ENCODE measurements at regions not wholly inside any gene's neighbourhood (a gene's known extent, or its start where the extent isn't known, plus 50 kb on each side); places are given as distances from the start of the nearest gene placed in this dataset.

DNA sequence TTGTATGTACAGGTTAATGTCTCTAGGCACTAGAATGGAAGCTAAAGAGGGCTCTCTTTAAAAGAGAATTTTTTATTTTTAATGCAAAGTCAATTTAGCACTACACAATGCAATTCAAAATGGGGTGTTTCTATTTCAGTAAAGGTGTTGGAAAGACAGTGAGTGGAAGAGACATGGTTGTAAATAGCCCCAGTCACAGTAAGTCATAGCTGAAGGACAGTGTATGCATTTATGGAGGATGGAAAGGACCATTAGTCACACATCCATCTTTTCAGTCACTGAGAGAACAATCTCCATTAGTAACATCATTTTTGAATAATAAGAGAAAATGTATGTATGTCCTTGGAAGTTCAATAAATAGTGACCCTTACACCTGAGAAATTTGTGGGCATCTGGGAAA lies 148.0 kb downstream of the PDHA2 start:
- DNase-seq: no peak

DNA sequence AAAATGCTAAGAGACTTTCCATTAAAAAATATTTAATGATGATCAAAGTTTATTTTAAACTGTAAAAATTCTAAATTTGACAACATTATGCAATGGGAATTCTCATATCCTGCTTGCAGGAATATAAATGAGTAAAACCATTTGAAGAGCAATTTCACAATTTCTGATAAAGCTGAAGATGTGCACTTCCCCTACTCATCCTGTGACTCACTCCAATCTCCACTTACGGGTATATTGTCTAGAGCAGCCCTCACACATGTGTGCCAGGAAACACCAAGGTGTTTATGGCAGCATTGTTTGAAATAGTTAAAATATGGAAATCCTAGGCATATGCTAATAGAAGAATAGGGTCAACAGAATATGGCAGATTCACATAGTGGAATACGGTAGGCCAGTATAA lies 158.4 kb downstream of the PDHA2 start:
- DNase-seq: no peak

DNA sequence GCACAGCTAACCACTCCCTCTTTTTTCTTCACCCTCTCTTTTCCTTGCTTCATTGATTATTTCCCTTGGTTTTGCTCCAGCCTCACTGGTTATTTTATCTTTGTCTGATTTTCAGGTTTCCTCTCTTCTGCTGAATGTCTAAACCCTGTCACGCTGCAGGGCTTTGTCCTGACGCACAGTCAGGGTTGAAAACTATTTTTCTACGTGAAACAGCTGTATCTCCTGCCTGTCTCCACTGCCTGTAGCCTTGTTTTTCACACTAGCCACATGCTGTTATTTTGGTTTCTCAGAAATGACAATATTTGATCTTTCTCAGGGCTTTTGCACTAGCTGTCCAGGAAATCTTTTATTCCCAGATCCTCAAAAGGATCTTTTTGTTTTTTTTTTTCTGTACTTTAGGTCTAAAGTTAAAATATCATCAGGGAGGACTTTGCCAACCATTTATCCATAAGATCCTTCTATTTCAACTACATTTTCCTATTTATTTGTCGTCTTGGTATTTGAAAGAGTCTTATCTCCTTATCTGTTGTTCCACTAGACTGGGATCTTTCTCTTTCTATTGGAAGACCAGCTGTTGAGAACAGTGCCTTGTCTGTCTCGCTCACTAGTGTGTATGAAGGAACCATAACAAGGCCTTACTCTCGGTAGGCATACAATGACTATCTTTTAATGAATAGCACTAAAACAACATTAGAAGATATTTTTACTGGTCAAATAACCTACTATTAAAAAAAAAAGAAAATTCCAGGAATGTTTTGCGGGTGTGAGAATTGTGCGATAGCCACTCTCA lies 164.3 kb downstream of the PDHA2 start:
- no peak for DNase-seq

DNA sequence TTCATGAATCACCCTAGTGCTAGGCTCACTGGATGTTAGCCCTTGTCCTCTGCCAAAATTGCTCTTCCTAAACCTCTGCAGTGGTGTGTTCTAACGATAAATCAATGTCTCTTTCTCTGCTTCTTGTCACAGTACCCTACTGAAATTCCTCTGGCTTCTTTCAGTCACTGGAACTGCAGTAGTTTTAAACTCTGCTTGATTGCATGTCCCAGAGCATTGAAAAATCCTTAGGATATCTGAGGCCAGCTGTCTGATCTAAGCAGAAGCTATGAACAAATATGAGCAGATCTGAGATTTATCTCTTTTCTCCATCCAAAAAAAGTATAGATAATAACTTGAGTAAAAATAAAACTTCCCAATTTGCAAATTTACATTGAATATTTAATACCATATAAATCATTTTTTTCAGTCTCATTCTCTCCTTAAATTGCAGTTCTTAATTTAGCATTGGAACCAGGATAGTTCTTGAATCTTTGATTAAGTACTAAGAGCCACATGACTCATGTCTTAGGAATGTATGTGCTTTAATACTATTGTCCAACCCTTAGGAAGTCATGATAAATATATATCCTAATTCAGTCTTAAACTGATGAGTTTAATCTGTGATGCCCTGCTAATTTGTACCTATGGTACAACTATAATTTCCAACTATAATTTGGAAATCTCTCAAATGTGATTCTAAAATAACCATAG lies 169.7 kb downstream of the PDHA2 start:
- DNase-seq: peak in 1 of 3 donors; percentile 2

DNA sequence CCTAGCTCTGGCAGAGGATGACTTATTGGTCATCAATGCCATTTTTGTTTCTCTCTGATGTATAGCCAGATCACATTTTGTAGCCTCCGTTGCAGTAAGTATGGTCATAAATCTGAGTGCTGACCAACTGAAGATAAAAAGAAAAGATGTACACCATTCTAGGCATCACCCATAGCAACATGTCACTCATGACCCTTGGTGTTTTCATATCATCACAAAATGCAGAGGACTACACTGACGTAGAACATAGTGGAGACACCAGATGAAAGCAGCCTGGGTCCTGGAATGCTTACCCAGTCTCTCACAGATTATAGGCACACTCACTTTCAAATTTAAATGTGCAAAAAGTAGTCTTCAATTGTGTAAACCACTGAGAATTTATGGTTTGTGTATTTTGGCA lies 172.8 kb downstream of the PDHA2 start:
- DNase-seq: no peak

DNA sequence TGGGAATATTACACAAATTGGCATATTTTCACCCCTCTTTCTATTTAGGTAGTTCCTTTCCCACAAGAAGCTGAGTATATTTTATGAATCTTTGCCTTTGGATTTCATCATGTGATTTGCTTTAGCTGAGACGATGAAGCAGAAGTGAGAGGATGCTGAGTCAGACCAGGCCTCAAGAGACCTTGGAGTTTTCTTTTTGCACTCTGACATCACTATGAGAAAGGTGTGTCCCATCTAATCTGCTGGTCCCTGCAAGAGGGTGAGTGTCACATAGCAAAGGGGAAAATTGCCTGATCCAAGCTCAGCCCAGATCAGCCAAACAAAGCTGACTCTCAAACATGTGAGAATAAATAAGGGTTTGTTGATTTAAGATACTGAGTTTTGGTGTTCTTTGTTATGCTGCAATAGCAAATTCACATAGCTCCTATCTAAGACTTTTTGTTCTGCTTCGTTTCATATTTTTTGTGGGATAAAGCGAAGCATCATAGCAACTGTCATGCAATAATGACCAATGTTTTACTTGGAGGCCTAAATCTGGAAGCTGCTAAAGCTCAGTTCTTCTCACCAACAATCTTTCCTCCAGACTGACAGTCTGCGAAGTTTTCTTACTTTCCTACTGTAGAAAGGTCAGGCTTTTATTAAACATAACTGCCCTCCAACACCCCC lies 176.9 kb downstream of the PDHA2 start:
- DNase-seq: peak in 1 of 3 donors; percentile 21

DNA sequence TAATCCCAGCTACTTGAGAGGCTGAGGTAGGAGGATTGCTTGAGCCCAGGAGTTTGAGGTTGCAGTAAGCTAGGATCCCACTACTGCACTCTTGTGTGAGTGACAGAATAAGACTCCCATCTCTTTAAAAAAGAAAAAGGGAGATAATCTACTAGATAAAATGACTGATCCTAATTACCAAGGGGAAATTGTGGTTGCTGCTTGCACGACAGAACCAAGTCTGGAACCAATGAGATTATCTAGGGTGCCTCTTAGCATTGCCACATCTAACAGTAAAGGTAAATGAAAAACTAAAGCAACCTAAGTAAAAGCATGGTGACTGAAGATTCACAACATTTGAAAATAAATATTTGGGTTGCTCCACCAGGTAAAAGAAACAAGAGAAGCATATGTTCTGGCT lies 185.1 kb downstream of the PDHA2 start:
- DNase-seq: no peak

DNA sequence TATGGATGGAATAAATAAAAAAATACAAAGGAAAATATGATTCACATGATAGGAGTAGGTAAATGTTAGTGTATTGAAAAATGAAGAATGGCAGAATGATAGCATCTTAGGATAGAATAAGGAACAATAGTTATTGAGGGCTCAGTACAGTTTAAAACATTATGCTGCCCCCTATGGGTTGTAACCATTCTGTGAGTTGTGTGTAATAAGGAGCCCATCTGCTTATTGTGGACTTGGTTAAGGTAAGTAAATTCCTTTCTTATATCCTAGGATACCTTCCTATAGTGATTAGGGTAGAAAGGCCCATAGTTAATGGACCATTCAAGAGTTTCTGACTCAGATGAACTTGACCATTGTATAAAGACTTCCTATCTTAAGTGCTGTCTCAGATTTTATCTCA lies 195.8 kb downstream of the PDHA2 start:
- no peak for DNase-seq

DNA sequence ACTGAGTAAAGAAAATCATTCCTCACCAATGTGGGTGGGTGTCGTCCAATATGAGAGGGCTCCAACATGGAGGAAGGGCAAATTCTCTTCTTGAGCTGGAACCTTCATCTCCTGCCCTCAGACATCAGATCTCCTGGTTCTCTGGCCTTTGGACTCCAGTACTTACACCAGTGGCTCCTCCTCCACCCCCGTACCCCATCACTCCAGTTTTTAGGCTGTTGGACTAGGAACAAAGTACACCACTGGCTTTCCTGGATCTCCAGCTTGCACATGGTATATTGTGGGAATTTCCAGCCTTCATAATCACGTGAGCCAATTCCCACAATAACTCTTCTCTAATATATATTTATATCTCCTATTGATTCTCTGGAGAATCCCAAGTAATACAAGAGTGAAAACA lies 196.9 kb downstream of the PDHA2 start:
- DNase-seq: no peak

DNA sequence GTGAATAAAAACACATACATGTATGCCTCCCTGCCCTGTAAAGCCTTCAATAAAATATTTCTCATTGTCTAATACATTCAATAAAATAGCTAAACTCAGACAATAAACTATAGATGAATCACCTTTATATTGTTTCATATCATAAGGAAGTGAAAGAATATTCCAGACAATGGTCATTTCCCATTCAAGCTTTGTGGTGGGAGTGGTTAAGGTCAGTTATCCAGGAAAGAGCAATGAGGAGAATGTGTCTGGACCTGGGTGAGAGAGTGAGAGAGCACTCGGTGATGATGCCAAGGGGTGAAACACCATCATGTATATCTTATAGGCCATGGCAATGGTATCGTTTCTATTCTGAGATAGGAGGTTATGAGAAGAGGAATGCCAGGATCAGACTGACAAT lies 197.8 kb downstream of the PDHA2 start:
- DNase-seq: no peak

DNA sequence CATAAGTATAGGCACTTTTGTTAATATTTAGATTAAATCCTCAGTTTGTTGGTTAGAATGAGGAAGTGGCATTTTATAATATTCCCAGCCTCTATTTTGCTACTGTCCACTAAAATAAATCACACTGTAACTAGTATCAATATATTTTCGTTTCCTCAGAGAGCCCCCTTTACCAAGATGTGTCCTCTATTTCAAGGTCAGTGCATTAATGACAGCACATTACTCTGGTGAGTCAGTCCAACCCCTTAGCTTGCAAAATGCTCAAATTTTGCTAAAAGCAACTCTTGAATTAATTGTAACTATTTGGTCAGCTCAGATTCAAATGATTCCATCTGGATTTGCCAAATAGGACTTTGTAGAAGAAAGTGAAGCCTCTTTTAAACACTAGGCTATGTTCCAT lies 199.3 kb downstream of the PDHA2 start:
- no peak for DNase-seq

DNA sequence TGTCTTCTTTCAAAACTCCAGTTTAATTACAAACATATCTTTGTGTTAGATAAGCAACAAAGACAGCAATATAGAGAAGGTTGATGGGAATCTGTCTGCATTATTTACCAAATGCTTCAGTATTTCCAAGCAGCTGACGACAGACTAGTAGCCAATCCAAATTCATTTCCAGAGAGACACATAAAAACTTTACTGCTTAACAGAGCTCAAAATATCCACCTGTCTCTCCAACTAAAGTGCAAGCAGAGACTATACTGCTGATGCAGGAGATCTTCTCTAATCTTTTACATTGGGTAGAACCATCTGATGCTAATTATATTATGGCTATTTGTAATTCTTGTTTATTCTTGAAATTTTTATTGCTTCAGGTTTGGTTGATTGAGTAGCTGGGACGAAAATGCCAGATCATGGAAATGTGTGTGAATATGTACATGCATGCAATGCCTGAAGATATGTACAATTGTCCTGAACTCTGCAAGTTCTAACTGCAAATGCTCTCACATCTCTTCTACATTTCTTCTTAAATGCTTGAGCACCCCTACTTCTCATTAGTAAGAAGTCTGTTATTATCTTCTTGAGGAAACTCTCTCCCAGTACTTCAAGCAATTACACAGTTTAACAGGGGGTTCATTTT lies 200.0 kb downstream of the PDHA2 start:
- peak in 1 of 3 donors; percentile 5 for DNase-seq

DNA sequence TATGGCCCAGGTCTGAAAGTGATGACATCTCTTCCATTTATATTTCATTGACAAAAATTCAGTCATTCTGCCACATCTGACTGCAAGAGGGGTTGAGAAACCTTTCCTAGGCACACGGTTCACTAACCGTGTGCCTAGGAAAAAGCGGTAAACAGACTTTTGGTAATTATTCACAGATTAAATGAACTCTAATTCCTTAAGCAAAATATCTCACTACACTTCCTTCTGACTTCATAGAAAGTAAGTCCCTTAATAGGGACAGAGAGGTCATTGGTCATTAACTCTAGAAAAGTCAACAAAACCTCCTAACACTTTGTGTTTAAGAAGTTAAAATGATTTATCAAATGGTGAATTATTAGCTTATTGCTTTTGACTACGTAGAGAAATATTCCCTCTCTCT lies 205.1 kb downstream of the PDHA2 start:
- no peak for DNase-seq

DNA sequence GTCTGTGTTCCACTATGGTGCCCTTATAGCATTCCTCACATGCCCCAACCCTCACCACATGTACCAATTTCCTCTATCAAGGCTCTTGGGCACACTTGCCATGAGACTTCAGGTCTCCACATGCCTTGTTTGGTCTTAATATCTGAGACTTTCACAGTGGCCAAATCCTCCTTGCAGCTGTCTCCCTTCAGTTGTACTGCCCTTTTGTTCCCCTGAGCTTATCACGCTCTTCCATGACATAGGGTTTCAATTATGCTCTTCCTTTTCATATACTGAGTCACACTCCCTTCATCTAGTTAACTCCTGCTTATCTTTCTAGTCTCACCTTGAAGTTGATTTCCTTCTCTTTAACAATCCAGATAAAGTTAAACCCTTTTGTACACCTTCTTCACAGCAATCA lies 212.9 kb downstream of the PDHA2 start:
- no peak for DNase-seq

DNA sequence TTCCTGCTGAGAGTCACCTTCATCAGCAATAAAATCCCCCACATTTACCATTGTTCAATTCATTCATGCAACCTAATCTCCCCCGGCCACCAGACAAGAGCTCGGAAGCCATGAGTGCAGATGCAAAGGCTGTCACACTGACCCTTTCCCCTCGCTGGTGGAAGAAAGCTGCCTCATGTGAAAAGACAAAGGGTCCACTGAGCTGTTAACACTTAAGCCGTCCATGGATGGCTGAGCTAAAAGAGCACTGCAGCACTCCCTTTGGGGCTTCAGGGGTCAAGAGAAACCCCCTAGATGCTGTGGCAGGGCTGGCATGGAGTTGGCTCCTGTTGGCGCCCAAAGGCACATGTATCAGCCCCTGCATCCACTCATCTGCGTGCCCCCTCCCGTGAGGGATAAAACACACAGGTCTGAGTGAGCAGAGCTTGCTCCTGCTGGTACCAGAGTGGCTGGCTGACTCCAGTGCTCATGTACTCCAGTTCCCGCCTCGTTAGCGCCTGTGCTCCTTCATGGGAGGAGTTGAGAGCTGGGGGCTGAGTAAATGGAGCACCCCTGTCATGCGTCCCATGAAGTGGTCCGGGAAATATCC lies 216.5 kb downstream of the PDHA2 start:
- DNase-seq: no peak

DNA sequence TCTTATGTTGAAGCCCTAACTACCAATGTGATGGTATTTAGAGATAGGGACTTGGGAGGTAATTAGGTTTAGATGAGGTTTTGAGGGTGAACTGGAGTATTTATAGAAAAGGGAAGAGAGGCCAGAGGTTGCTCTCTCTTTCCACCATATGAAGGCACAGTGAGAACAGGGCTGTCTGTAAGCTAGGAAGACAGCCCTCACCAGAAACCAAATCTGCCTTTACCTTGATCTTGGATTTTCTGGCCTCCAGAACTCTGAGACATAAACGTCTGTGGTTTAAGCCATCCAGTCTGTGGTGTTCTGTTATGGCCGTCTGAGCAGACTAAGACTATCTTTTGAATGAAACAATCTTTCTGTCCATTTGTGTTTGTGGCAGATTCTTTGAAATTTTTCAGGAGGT lies 223.7 kb downstream of the PDHA2 start:
- no peak for DNase-seq

DNA sequence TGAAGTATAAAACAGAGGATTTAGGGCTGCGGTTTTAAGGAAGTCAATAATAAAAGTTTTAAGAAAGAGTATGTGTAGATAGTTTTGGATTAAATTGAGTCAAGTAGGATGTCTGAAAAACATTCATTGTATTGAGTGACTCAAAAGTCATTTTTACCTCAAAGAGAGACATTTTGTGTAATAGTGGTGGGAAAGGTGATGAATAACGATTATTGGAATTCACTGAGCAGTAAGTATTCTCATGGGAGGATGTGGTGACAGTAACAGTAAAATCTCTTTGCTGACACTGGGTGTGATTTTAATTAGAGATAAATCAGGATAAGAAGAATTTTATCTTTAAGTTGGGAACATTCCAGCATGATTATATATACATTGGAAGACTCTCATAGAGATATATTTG lies 233.6 kb downstream of the PDHA2 start:
- no peak for DNase-seq

DNA sequence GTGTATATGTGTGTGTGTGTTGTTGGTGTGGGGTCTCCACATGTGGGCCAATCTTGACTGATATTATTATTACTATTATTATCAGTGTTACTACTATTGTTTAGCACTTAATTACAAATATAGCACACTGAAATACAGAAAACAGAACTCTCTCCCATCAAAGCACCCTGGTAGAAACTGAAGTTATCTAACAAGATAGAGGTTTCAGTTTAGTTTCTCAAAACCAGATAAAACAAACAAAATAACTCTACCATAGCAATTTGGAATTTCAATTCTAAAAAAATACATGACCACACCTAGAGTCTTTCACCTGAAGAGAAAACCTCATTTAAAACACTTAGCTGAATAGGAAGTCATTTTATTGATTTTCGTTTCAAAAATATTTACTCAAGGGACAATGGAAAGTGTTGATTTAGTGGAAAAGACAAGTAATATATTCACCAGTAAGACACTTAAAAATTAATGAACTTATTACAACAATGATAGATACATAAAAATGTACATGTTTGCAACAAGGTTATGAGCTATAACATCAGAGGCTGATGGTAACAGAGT lies 252.3 kb downstream of the PDHA2 start:
- DNase-seq: no peak

DNA sequence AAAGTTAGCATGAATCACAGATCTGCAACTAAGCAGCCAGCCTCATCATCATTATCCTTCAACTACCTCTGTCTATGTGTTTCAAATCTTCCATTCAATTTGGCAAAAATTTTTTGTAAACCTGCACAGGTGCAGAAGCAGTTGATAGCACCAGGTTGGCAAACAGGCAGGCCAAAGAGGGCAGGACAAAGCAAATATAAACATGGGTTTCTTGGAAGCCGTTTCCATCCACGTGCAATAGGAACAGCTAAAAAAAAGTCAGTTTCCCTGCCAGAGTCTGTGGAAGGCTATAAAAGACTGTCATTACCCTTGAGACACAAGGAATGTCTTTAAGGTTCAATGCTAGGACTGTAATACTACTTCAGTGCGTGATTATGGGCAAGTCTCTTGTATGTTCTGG lies 253.2 kb downstream of the PDHA2 start:
- DNase-seq: peak in 2 of 3 donors; percentile 12 to 34

DNA sequence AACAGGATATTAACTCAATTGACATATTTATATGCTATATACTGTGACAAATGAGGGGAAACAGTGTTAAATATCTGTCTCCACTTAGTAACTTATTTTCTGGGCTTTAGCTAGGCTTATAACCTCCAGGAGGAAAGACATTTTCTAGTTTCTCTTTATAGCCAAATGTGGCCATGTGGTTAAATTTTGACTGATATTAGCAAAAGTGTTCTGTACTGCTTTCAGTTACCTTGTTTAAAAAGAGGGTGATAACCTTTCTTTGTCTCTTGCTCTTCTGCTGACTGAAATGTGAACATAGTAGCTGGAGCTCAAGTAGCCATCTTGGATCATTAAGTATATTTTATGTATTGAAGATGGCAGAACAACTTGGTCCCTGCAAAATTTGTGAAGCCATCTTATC lies 253.7 kb downstream of the PDHA2 start:
- DNase-seq: no peak

DNA sequence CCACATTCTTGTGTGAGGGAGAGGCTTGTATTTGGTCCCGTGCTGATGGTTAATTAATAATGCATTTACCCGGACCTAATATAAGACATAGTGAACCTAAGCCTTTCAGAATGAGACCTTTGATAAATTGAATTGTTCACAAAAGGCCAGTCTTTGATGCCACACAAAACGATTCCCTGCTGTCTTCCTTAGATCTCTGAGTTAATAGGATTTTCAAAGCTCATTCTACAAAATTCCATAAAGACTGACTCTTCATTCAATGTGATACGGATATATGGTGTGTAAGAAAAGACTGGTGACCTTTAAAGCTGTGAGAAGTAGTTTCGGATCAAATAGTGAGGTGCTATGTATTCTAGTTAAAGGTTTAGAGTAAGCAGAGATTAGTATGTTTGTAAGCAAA lies 254.3 kb downstream of the PDHA2 start:
- DNase-seq: no peak

DNA sequence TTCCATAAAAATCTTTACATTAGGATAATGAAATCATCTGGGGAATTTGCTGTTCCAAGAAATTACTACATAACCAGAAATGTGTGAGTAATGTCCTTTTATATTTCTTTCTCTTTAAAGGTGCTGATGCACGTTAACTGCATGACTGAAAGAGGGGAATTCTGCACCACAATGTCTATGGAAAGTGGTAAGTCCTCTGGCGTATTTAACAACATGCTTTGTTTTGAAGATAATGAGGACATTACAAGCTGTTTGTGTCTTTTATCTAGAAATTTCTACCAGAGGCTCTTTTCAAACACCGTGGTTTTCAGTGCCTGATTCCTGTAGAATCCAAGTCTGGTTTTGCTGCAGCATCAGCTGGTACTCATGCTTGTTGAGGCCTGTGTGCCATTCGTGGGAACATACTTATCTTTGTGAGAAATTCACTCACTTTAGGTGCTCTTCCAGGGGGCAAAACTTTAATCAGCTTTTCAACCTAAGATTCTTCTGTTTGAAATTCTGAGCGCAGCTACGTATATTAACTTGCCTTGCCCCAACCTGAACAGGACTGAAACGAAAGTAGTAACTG lies 257.2 kb downstream of the PDHA2 start:
- no peak for DNase-seq

All from muscle of back (tissue), 3 donors.